K562 (cell line): ENCODE measurements at regions not wholly inside any gene's neighbourhood (a gene's known extent, or its start where the extent isn't known, plus 50 kb on each side); places are given as distances from the start of the nearest gene placed in this dataset.

Experiments used
- ATAC-seq: fragments of 200-7000 bp; cut with Tn5 transposase; 3 replicates; pipeline ENCODE4 v1.9.1; 2020; ENCODE audit warnings: moderate library complexity
- BruUV-seq: library from RNA; stranded (reverse); fragments of 400-500 nt; replicated peaks from 2 replicates; lab custom pipeline; 2021; lab: Mats Ljungman, UMichigan
- CTCF ChIA-PET: fragments of 300-600 bp; formaldehyde crosslinking; extraction: SDS; loops from one replicate; lab custom pipeline; 2021; ENCODE audit warnings: low intra/inter-chr PET ratio; lab: Yijun Ruan, JAX
- POLR2A ChIA-PET: fragments of 300-600, 350-650 bp; sonication (Branson Sonifier 250); formaldehyde crosslinking; extraction: SDS; loops from one replicate; lab custom pipeline; 2021; ENCODE audit warnings: antibody characterized with exemption, inconsistent platforms; lab: Yijun Ruan, JAX
- DNase-seq, 4 experiments: peaks; one replicate each; pipeline versions ENCODE4 v3.0.0 to v3.0.0-alpha.2; 2011 to 2018; ENCODE audit warnings: low spot score in 3 of 4, mixed read lengths in 3 of 4; ENCODE audit errors: extremely low read depth in 1 of 4
- FAIRE-seq: peaks from 2 replicates; lab custom pipeline; 2011; peaks lifted over from hg19 to GRCh38; lab: Jason Lieb, UNC
- H2AFZ ChIP-seq: 2 replicates; pipeline ENCODE4 v1.6.0; 2011; ENCODE audit warnings: low read depth, low read length, control low read depth, inconsistent platforms
- H3K27ac ChIP-seq: fragments of 200-600 bp; 3 replicates; pipeline ENCODE4 v1.8.0; 2011; ENCODE audit warnings: low read depth, mild to moderate bottlenecking, control low read depth, inconsistent platforms, low read length, moderate library complexity, mixed read lengths; ENCODE audit errors: extremely low read depth
- H3K27me3 ChIP-seq, 2 experiments: fragments of 300-600 bp in 1 of 2; 2 replicates in 1 of 2; 3 replicates in 1 of 2; pipeline versions ENCODE4 v1.6.0 to v1.8.0; 2011; ENCODE audit warnings: inconsistent platforms in 2 of 2, low read length in 2 of 2, mild to moderate bottlenecking in 1 of 2, mixed read lengths in 1 of 2, moderate library complexity in 1 of 2; ENCODE audit not compliant: control insufficient read depth in 2 of 2, insufficient read depth in 2 of 2
- H3K36me3 ChIP-seq: fragments of 300-600 bp; 3 replicates; pipeline ENCODE4 v1.8.0; 2011; ENCODE audit warnings: mild to moderate bottlenecking, low read length, inconsistent platforms; ENCODE audit not compliant: control insufficient read depth, insufficient read depth
- H3K4me1 ChIP-seq, 2 experiments: fragments of 200-600 bp in 1 of 2; replicated peaks in 1 of 2; 2 replicates in 1 of 2; 3 replicates in 1 of 2; pipeline versions ENCODE4 v1.5.1 to v1.8.0; 2011; ENCODE audit warnings: inconsistent platforms in 2 of 2, low read length in 2 of 2, mild to moderate bottlenecking in 1 of 2, mixed read lengths in 1 of 2, moderate library complexity in 1 of 2; ENCODE audit not compliant: control insufficient read depth in 2 of 2, insufficient read depth in 2 of 2
- H3K4me2 ChIP-seq: 2 replicates; pipeline ENCODE4 v1.6.1; 2011; ENCODE audit warnings: low read length, control low read depth, inconsistent platforms, mixed read lengths; ENCODE audit not compliant: insufficient read depth
- H3K4me3 ChIP-seq: fragments of 200-600 bp; sonication (generic), shearing (Covaris generic); 2 replicates; pipeline ENCODE4 v1.5.1; 2016; ENCODE audit warnings: control low read depth, inconsistent platforms
- H3K79me2 ChIP-seq: fragments of 200-600 bp; 3 replicates; pipeline ENCODE4 v1.8.0; 2011; ENCODE audit warnings: low read length, inconsistent platforms; ENCODE audit not compliant: control insufficient read depth, insufficient read depth
- H3K9ac ChIP-seq, 2 experiments: 2 replicates each; pipeline versions ENCODE4 v1.6.0 to v1.6.1; 2011; ENCODE audit warnings: low read depth in 2 of 2, low read length in 2 of 2, control low read depth in 1 of 2, inconsistent platforms in 1 of 2, mild to moderate bottlenecking in 1 of 2, mixed read lengths in 1 of 2; ENCODE audit not compliant: insufficient read depth in 1 of 2
- H3K9me1 ChIP-seq: one replicate; pipeline ENCODE4 v1.6.0; 2011; ENCODE audit warnings: inconsistent platforms, mild to moderate bottlenecking, low read length, moderate library complexity; ENCODE audit not compliant: control insufficient read depth, insufficient read depth
- H3K9me3 ChIP-seq: replicated peaks from 2 replicates; pipeline ENCODE4 v1.5.1; 2011; ENCODE audit warnings: low read depth, low read length, inconsistent platforms; ENCODE audit not compliant: control insufficient read depth, insufficient read depth
- H4K20me1 ChIP-seq: replicated peaks from 2 replicates; pipeline ENCODE4 v1.6.1; 2011; ENCODE audit warnings: low read length, inconsistent platforms, mixed read lengths; ENCODE audit not compliant: control insufficient read depth, insufficient read depth
- GABPB2 ChIP-seq: fragments of 250-450 bp; sonication (Bioruptor Pico); conservative IDR thresholded peaks from 2 replicates; pipeline ENCODE4 v1.5.1; 2021; ENCODE audit warnings: mild to moderate bottlenecking
- HLTF ChIP-seq: fragments of 450-650 bp; IDR thresholded peaks from 2 replicates; pipeline ENCODE4 v1.6.1; 2016
- MBD2 ChIP-seq: sonication (generic); IDR thresholded peaks from 2 replicates; pipeline ENCODE4 v1.6.1; 2016; ENCODE audit warnings: low read depth, borderline replicate concordance
- MXD1 ChIP-seq: fragments of 250-450 bp; sonication (Bioruptor Pico); IDR thresholded peaks from 2 replicates; pipeline ENCODE4 v1.8.0; 2021; ENCODE audit warnings: borderline replicate concordance, mild to moderate bottlenecking, moderate library complexity; ENCODE audit not compliant: poor library complexity, severe bottlenecking
- PHF21A ChIP-seq: fragments of 450-650 bp; IDR thresholded peaks from 2 replicates; pipeline ENCODE4 v1.6.1; 2017; ENCODE audit warnings: low read depth, borderline replicate concordance
- SIX5 ChIP-seq, 2 experiments: IDR thresholded peaks; 2 replicates each; pipeline ENCODE4 v1.6.1; 2011; ENCODE audit warnings: low read length in 2 of 2, borderline replicate concordance in 1 of 2, low read depth in 1 of 2, mild to moderate bottlenecking in 1 of 2, moderate library complexity in 1 of 2; ENCODE audit not compliant: insufficient read depth in 1 of 2
- SMAD2 ChIP-seq: fragments of 150-350 bp; IDR thresholded peaks from 2 replicates; pipeline ENCODE4 v1.6.1; 2014; ENCODE audit warnings: low read depth, mild to moderate bottlenecking, low read length
- STAT6 ChIP-seq: sonication (generic); formaldehyde crosslinking; IDR thresholded peaks from 2 replicates; pipeline ENCODE4 v1.8.1; 2023; ENCODE audit warnings: mild to moderate bottlenecking, missing genetic modification reagents
- ZNF316 ChIP-seq: fragments of 450-650 bp; IDR thresholded peaks from 2 replicates; pipeline ENCODE4 v1.6.1; 2016
- WGBS: fragments of 100-300 bp; shearing (Covaris generic); methylation state at CpG from one replicate; pipeline ENCODE4 v1.1.6; 2016; ENCODE audit warnings: low coverage, mixed read lengths; ENCODE audit not compliant: insufficient coverage; ENCODE audit errors: missing lambda C conversion rate; 5-methylcytosine and 5-hydroxymethylcytosine counted together
- in situ Hi-C: fragments of 300-500 bp; cut with MboI; formaldehyde crosslinking; loops from 4 replicates; pipeline ENCODE4 v1.15.0; 2018; ENCODE audit warnings: inconsistent platforms, mixed read lengths
- intact Hi-C: fragments of 100-400 bp; cut with micrococcal nuclease; formaldehyde crosslinking; loops from 2 replicates; pipeline ENCODE4 v1.14.2; 2022

DNA sequence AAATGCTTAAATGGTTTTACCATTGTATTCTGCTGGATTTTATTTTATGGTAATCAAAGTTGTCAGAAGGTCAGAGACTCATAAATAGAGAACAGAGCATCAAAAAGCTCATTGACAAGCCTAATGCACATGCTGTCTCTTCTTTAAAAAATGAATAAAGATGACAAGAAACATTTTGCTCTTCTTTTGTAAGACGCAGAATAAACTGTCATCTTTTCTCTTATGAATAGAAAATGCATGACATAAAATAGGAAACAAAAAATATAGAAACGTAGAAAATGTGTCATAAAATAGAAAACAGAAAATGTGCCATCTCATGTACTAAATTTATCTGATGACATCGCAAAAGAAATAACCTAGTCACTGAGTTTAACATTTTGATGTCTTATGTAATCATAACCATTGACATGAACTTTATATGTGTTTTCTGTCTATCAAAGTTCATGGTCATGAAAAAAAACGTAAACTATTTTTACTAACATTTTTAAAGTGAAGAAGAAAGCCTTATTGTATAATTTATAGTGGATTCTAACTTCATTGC, 484.1 kb downstream of the TRIML1 start:
- intact Hi-C loops (no loop called here), in situ Hi-C loops (no loop called here)
- no peaks in the 10 kb centered on the region; the same call in none of the 2 replicates for H3K9me3 ChIP-seq
- H3K4me1 ChIP-seq: no peaks in the 10 kb centered on the region
- DNase-seq (no peak), ATAC-seq (no peak), FAIRE-seq (no peak)
- H3K9me1 ChIP-seq: no peaks in the 10 kb centered on the region
- H3K79me2 ChIP-seq: no peaks in the 10 kb centered on the region
- no TSS peak for BruUV-seq
- TF ChIP-seq SIX5 (IDR thresholded peaks at IDR 0.05; ENCODE audit: borderline replicate concordance in 1 of 2, insufficient read depth in 1 of 2, low read depth in 1 of 2, low read length in 2 of 2) (no peak), MBD2 (no peak), ZNF316 (peak; percentile 42; the same call in 1 of the 2 replicates)
- ChIA-PET CTCF (no interaction called here), POLR2A (no interaction called here)
- no peak overlapping the region for H3K4me2 ChIP-seq
- H3K9ac ChIP-seq: no peak overlapping the region
- H3K27me3 ChIP-seq: no peaks in the 10 kb centered on the region
- 0% methylated on average over 4 of the region's 4 CpGs for WGBS
- no peaks in the 10 kb centered on the region for H3K36me3 ChIP-seq
- no peak overlapping the region for H2AFZ ChIP-seq
- H3K27ac ChIP-seq: no peak overlapping the region
- no peaks in the 10 kb centered on the region for H4K20me1 ChIP-seq
- no peak overlapping the region for H3K4me3 ChIP-seq

DNA sequence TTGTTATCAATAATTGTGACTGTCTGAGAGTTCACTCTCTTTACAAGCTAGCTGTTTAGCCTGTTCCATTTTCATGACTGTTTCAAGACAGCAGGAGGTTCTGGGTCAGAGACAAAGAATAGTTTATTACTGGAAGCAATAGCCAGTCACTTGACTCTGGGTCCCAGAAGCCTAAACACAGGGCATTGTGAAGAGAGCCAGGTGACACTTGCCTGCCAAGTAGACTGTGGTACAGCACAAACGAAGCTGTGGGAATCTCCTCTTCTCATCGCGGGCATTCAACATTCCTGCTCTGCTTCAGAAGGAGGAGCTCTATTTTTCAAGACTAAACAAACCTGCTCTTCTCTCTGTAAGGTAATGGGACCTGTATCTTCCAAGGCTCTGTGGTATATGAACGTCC, 485.1 kb downstream of the TRIML1 start:
- Histone ChIP-seq H3K9me3 (no peaks in the 10 kb centered on the region; the same call in none of the 2 replicates), H2AFZ (no peak overlapping the region), H3K4me3 (no peak overlapping the region), H3K27ac (no peak overlapping the region), H3K36me3 (no peaks in the 10 kb centered on the region), H3K27me3 (no peaks in the 10 kb centered on the region), H3K9ac (no peak overlapping the region), H3K4me1 (no peaks in the 10 kb centered on the region), H3K79me2 (no peaks in the 10 kb centered on the region), H3K9me1 (no peaks in the 10 kb centered on the region), H3K4me2 (no peak overlapping the region), H4K20me1 (no peaks in the 10 kb centered on the region)
- POLR2A ChIA-PET: no interaction called here
- CTCF ChIA-PET: interaction anchor here (0.6 kb wide), 1 partner anchor 35 kb away, joined by 3 read pairs; no protein-coding TSS in a partner anchor
- in situ Hi-C loops (no loop called here), intact Hi-C loops (no loop called here)
- ATAC-seq: no peak
- DNase-seq: no peak
- no peak for FAIRE-seq
- BruUV-seq: no TSS peak
- WGBS: 0% methylated on average over 4 of the region's 4 CpGs
- no peak for TF ChIP-seq HLTF
- TF ChIP-seq PHF21A: no peak
- TF ChIP-seq SMAD2: no peak
- TF ChIP-seq MXD1 (CRISPR knock-in tag): no peak
- no peak for TF ChIP-seq GABPB2 (CRISPR knock-in tag)
- no peak for TF ChIP-seq STAT6 (CRISPR knock-in tag)
